HEK293 (cell line): ENCODE measurements at regions not wholly inside any gene's neighbourhood (a gene's known extent, or its start where the extent isn't known, plus 50 kb on each side); places are given as distances from the start of the nearest gene placed in this dataset.

Experiments used
- ATF2 ChIP-seq: fragments of 450-650 bp; formaldehyde crosslinking; IDR thresholded peaks from 2 replicates; pipeline ENCODE4 v1.5.1; 2016; ENCODE audit warnings: missing biosample characterization, missing genetic modification characterization, low read depth
- CTCF ChIP-seq: fragments of 450-650 bp; formaldehyde crosslinking; IDR thresholded peaks from 2 replicates; pipeline ENCODE4 v1.5.1; 2016; ENCODE audit warnings: missing biosample characterization, missing genetic modification characterization
- ZNF274 ChIP-seq, 2 experiments: fragments of 200-500 bp in 1 of 2; fragments of 450-650 bp in 1 of 2; sonication (Bioruptor generic) in 1 of 2; formaldehyde crosslinking in 1 of 2; IDR thresholded peaks; 2 replicates each; pipeline versions ENCODE4 v1.5.1 to v1.6.1; 2014 to 2016; ENCODE audit warnings: borderline replicate concordance in 1 of 2, inconsistent platforms in 1 of 2, low read length in 1 of 2, missing biosample characterization in 1 of 2, missing genetic modification characterization in 1 of 2
- ZNF354C ChIP-seq: fragments of 450-650 bp; formaldehyde crosslinking; IDR thresholded peaks from 2 replicates; pipeline ENCODE4 v1.5.1; 2016; ENCODE audit warnings: missing biosample characterization, missing genetic modification characterization, low read depth, borderline replicate concordance
- ZNF747 ChIP-seq: fragments of 450-650 bp; formaldehyde crosslinking; IDR thresholded peaks from 2 replicates; pipeline ENCODE4 v1.5.1; 2016; ENCODE audit warnings: missing biosample characterization, missing genetic modification characterization

- TF ChIP-seq ZNF354C = no peak
- TF ChIP-seq ATF2 (tag by site-specific recombination) = no peak
- no peak for TF ChIP-seq ZNF274 (IDR thresholded peaks at IDR 0.05; ENCODE audit: low read length)
- TF ChIP-seq ZNF274 (tag by site-specific recombination; IDR thresholded peaks at IDR 0.05; ENCODE audit: borderline replicate concordance) = no peak
- no peak for TF ChIP-seq ZNF747 (tag by site-specific recombination)
- no peak for TF ChIP-seq CTCF (tag by site-specific recombination)
Measured at GRCh38 chrX:97882306-97882705, 998.6 kb downstream of the RPA4 start.
